ENCODE measurements at regions not wholly inside any gene's neighbourhood (a gene's known extent, or its start where the extent isn't known, plus 50 kb on each side); places are given as distances from the start of the nearest gene placed in this dataset.

DNA sequence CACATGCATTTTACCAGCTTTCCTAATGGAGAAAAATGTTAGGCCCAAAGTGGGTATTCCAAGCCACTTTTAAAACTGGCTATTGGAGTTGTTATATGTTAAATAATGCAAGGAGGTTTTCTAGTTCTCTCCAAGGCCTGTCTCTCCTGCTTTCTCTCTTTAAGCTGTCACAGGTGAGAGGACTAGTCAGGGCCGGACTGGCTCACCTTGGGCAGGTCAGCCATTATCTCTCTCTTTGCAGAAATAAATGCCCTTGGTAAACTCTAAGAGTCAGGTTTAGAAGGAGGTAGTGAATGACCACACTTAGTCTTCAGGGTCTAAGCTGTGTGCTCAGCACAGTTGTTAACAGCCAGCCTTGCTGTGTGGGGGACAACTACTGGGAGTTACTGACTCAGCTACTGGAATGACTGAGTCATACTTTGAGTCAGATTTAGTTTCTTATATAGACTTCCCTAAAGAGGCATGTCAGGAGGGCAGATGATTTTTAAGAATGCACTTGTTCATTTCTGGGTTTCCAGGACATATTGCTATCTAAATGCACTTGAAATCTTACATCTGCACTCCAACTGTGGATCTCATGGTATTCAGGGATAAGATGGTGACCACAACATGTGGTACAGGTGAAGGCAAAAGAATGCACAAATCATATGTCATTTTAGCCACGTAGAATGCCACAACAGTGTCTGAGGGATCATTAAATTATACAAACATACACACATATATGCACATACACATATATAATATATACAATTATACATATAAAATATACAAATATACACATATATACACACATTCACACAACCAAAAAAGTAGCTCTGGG, 719.4 kb downstream of the EPM2A start:
- Histone ChIP-seq H3K4me3 (ENCODE audit: low read length) (no peak overlapping the region), H3K27me3 (ENCODE audit: insufficient read depth, low read length, poor library complexity, severe bottlenecking) (no peaks in the 10 kb centered on the region), H3K36me3 (ENCODE audit: insufficient read depth, low read length) (no peaks in the 10 kb centered on the region), H3K27ac (ENCODE audit: low read depth, low read length) (no peak overlapping the region), H3K4me1 (ENCODE audit: insufficient read depth, low read length) (no peaks in the 10 kb centered on the region), H3K9me3 (ENCODE audit: low read length) (no peaks in the 10 kb centered on the region)
- Mint-ChIP-seq H3K27ac (no peak overlapping the region), H3K27me3 (no peaks in the 10 kb centered on the region), H3K4me1 (no peaks in the 10 kb centered on the region), H3K36me3 (no peaks in the 10 kb centered on the region), H3K9me3 (no peaks in the 10 kb centered on the region), H3K4me3 (no peak overlapping the region)
- ChIA-PET CTCF (no interaction called here), POLR2A (no interaction called here)
- no peak for DNase-seq

DNA sequence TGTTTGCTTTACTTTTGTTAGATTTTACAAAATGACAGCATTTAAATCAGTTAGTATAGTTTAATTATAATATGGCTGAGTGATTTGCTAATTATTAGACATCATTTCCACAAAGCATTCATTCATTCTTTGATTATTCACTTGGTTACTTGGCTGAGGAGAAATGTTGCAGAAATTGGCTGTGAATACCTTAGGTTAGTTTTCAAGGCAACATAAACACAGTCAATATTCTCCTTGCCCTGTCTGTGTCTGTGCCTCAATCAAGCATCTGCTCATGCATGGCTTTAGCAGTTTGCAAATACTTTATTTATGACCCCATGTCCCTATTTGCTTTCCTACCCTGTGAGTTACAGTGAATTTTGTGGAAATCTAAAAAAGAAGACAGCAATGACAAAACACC, 718.3 kb downstream of the EPM2A start:
- Mint-ChIP-seq H3K4me3 (no peak overlapping the region), H3K27me3 (peaks cover 2 to 4% of the 10 kb centered on the region in 2 donors), H3K4me1 (no peaks in the 10 kb centered on the region), H3K36me3 (no peaks in the 10 kb centered on the region), H3K27ac (no peak overlapping the region), H3K9me3 (no peaks in the 10 kb centered on the region)
- CTCF ChIA-PET: no interaction called here
- no peak overlapping the region for H3K4me3 ChIP-seq (ENCODE audit: low read length)
- no peaks in the 10 kb centered on the region for H3K27me3 ChIP-seq (ENCODE audit: insufficient read depth, low read length, poor library complexity, severe bottlenecking)
- no peak for DNase-seq
- H3K9me3 ChIP-seq (ENCODE audit: low read length): no peaks in the 10 kb centered on the region
- no peaks in the 10 kb centered on the region for H3K36me3 ChIP-seq (ENCODE audit: insufficient read depth, low read length)
- H3K4me1 ChIP-seq (ENCODE audit: insufficient read depth, low read length): no peaks in the 10 kb centered on the region
- no peak overlapping the region for H3K27ac ChIP-seq (ENCODE audit: low read depth, low read length)
- POLR2A ChIA-PET: no interaction called here

DNA sequence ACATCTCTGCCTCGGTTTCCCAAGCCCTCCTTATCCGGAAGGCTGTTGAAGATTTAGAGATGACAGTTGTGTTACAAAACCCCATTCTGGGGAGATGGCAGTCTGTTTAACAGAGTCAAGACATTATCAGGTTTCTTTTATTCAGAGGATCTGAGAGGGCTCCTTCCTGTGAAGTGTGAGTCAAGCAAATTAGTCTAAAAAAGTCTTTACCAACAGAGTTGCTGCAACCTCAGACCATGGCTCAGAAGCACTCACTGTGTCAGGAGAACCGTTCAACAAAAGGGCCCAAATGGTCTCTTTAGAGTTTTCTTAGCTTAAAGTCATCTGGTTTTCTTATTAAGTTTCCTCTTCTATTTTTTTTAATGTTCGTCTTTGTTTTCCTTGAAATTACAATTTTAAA, 717.8 kb downstream of the EPM2A start:
- no peak for DNase-seq
- ChIA-PET POLR2A (no interaction called here), CTCF (no interaction called here)
- Mint-ChIP-seq H3K4me1 (no peaks in the 10 kb centered on the region), H3K4me3 (no peak overlapping the region), H3K36me3 (no peaks in the 10 kb centered on the region), H3K27me3 (peaks cover 4 to 7% of the 10 kb centered on the region in 2 donors), H3K9me3 (no peaks in the 10 kb centered on the region), H3K27ac (no peak overlapping the region)
- Histone ChIP-seq H3K36me3 (ENCODE audit: insufficient read depth, low read length) (no peaks in the 10 kb centered on the region), H3K27me3 (ENCODE audit: insufficient read depth, low read length, poor library complexity, severe bottlenecking) (no peaks in the 10 kb centered on the region), H3K4me3 (ENCODE audit: low read length) (no peak overlapping the region), H3K27ac (ENCODE audit: low read depth, low read length) (no peak overlapping the region), H3K4me1 (ENCODE audit: insufficient read depth, low read length) (no peaks in the 10 kb centered on the region), H3K9me3 (ENCODE audit: low read length) (no peaks in the 10 kb centered on the region)

DNA sequence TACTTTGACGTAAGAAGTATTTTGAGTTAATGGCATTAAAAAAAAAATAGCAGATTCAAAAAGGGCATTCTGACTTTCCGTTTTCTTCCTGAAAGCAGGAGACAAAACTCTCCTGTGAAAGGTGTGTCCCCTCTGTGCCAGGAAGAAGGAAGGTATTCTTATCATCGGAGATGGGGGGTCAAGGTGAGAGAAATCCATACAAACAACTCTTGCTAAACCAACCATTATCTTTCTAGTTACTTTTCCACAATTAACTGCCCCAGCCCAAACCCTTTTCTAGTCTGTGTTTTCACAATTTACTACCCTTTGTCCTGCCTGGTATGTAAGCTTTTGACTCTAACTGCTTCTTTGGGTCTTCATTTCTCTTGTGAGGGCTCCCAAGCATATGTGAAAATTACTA, 717.3 kb downstream of the EPM2A start:
- Mint-ChIP-seq H3K4me3 (no peak overlapping the region), H3K36me3 (no peaks in the 10 kb centered on the region), H3K9me3 (no peaks in the 10 kb centered on the region), H3K27me3 (peaks cover 4 to 12% of the 10 kb centered on the region in 2 donors), H3K27ac (no peak overlapping the region), H3K4me1 (no peaks in the 10 kb centered on the region)
- Histone ChIP-seq H3K4me3 (ENCODE audit: low read length) (no peak overlapping the region), H3K4me1 (ENCODE audit: insufficient read depth, low read length) (no peaks in the 10 kb centered on the region), H3K27ac (ENCODE audit: low read depth, low read length) (no peak overlapping the region), H3K36me3 (ENCODE audit: insufficient read depth, low read length) (no peaks in the 10 kb centered on the region), H3K9me3 (ENCODE audit: low read length) (no peaks in the 10 kb centered on the region), H3K27me3 (ENCODE audit: insufficient read depth, low read length, poor library complexity, severe bottlenecking) (no peaks in the 10 kb centered on the region)
- CTCF ChIA-PET: no interaction called here
- DNase-seq: no peak
- POLR2A ChIA-PET: no interaction called here

DNA sequence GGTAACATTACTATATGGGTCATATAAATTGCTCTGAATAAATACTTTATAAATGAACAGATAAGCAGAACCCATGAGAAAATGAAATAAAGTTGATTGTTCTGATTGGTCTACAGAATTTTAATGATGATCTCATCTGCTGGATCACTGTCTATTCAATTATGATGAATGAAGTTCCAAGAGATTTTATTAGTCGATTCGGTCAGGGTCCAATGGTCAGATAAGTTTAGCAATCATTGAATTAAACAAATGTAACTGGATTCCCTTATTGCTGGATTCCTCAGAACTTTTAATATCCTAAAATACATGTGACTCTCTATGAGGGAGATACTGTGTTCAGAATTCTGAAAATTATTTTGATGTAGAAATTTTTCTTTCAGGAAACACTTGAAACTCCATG, 715.2 kb downstream of the EPM2A start:
- Histone ChIP-seq H3K4me3 (ENCODE audit: low read length) (no peak overlapping the region), H3K27me3 (ENCODE audit: insufficient read depth, low read length, poor library complexity, severe bottlenecking) (no peaks in the 10 kb centered on the region), H3K4me1 (ENCODE audit: insufficient read depth, low read length) (no peaks in the 10 kb centered on the region), H3K36me3 (ENCODE audit: insufficient read depth, low read length) (no peaks in the 10 kb centered on the region), H3K27ac (ENCODE audit: low read depth, low read length) (no peak overlapping the region), H3K9me3 (ENCODE audit: low read length) (no peaks in the 10 kb centered on the region)
- Mint-ChIP-seq H3K9me3 (no peaks in the 10 kb centered on the region), H3K36me3 (no peaks in the 10 kb centered on the region), H3K27me3 (peaks cover 4 to 18% of the 10 kb centered on the region in 2 donors), H3K27ac (no peak overlapping the region), H3K4me3 (no peak overlapping the region), H3K4me1 (no peaks in the 10 kb centered on the region)
- CTCF ChIA-PET: no interaction called here
- POLR2A ChIA-PET: no interaction called here
- DNase-seq: no peak

DNA sequence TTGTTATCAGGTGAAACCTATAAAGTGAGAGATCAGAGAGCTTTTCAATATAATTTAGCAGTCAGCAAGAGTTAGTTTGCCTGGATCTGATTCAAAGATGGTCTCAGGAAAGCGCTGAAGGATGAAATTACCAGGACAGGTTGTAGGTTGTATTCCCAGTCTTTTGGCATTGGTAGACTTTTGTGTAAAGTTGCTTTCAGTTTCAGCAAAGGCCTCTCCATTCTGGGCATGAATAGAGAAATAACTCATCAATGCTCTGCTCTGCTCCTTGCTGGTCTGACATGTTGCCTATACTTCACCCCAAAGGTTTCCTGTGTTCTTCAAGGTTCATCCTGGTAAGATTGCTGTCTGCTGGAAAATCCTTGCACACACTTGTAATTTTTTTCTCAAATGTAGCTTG, 714.8 kb downstream of the EPM2A start:
- POLR2A ChIA-PET: no interaction called here
- H3K36me3 ChIP-seq (ENCODE audit: insufficient read depth, low read length): no peaks in the 10 kb centered on the region
- H3K4me3 ChIP-seq (ENCODE audit: low read length): no peak overlapping the region
- no peaks in the 10 kb centered on the region for H3K36me3 Mint-ChIP-seq
- DNase-seq: no peak
- no peak overlapping the region for H3K27ac ChIP-seq (ENCODE audit: low read depth, low read length)
- peaks cover 4 to 18% of the 10 kb centered on the region in 2 donors for H3K27me3 Mint-ChIP-seq
- no peak overlapping the region for H3K27ac Mint-ChIP-seq
- H3K4me3 Mint-ChIP-seq: no peak overlapping the region
- no peaks in the 10 kb centered on the region for H3K9me3 Mint-ChIP-seq
- no peaks in the 10 kb centered on the region for H3K4me1 ChIP-seq (ENCODE audit: insufficient read depth, low read length)
- H3K4me1 Mint-ChIP-seq: no peaks in the 10 kb centered on the region
- no peaks in the 10 kb centered on the region for H3K9me3 ChIP-seq (ENCODE audit: low read length)
- CTCF ChIA-PET: no interaction called here
- H3K27me3 ChIP-seq (ENCODE audit: insufficient read depth, low read length, poor library complexity, severe bottlenecking): no peaks in the 10 kb centered on the region

DNA sequence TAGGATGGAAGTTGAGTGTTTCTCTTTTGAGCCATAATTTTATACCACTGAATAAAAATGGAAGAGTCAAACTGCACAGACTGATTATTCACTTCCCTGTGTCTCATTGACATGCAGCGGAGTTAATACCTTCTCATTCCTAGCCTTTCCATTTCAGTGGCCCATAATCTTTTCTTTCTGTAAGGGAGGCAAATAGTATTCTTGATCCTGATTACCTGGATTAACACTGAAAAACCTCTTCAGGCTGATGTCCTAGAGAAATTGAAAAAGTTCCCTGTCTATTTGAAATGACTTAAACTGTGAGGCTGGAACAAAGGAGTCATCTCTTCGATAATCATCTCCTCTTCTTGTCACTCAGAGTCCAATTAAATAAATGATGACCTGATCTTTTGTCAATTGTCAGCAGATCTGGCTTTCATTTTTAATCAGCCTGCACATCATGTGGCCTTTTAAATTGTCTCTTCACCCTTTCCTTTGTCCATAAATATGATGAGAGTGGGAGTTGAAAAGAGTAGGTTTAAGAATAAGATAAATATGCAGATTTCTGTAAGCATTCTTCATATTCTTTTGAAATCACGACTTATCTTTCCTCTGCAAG, 713.0 kb downstream of the EPM2A start:
- Mint-ChIP-seq H3K4me3 (no peak overlapping the region), H3K36me3 (no peaks in the 10 kb centered on the region), H3K27me3 (peaks cover 4 to 20% of the 10 kb centered on the region in 2 donors), H3K9me3 (no peaks in the 10 kb centered on the region), H3K27ac (no peak overlapping the region), H3K4me1 (no peaks in the 10 kb centered on the region)
- Histone ChIP-seq H3K36me3 (ENCODE audit: insufficient read depth, low read length) (no peaks in the 10 kb centered on the region), H3K4me1 (ENCODE audit: insufficient read depth, low read length) (no peaks in the 10 kb centered on the region), H3K4me3 (ENCODE audit: low read length) (no peak overlapping the region), H3K27me3 (ENCODE audit: insufficient read depth, low read length, poor library complexity, severe bottlenecking) (no peaks in the 10 kb centered on the region), H3K27ac (ENCODE audit: low read depth, low read length) (no peak overlapping the region), H3K9me3 (ENCODE audit: low read length) (no peaks in the 10 kb centered on the region)
- ChIA-PET POLR2A (no interaction called here), CTCF (no interaction called here)
- DNase-seq: no peak

DNA sequence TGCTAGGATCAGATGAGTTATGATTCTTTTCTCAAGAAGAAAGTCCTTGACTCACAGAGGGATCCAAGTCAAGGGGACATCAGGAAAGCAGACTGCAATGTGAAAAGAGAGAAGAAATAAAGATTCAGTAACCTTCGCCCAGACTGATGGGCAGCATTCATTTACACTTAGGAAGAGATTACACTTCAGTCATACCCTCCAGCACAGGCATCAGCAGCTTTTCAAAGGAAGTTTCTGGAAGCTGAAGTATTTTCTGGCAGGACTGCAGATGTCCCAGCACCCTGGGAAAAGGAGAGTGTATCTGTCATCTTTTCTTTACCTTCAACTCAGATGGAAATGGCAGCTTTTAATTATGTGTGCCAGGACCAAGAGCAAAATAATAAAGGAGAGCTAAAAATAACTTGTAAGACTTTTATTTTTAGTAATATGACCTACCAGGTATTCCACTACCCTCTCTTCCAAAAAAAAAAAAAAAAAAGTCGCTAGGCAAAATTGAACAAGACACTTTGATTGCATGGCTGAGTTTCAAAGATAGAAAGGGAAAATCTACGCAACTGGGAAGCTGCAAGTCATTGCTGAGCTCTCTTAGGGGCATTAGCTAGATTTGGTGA, 712.1 kb downstream of the EPM2A start:
- H3K4me3 Mint-ChIP-seq: no peak overlapping the region
- no peaks in the 10 kb centered on the region for H3K4me1 ChIP-seq (ENCODE audit: insufficient read depth, low read length)
- no peaks in the 10 kb centered on the region for H3K9me3 Mint-ChIP-seq
- ChIA-PET POLR2A (no interaction called here), CTCF (interaction anchor here (0.7 kb wide), 2 partner anchors 15 to 1010 kb away, joined by 3 read pairs; no protein-coding TSS in a partner anchor)
- no peak overlapping the region for H3K4me3 ChIP-seq (ENCODE audit: low read length)
- no peak overlapping the region for H3K27ac Mint-ChIP-seq
- no peaks in the 10 kb centered on the region for H3K27me3 ChIP-seq (ENCODE audit: insufficient read depth, low read length, poor library complexity, severe bottlenecking)
- H3K27me3 Mint-ChIP-seq: peaks cover 4 to 22% of the 10 kb centered on the region in 2 donors
- H3K36me3 ChIP-seq (ENCODE audit: insufficient read depth, low read length): no peaks in the 10 kb centered on the region
- H3K4me1 Mint-ChIP-seq: no peaks in the 10 kb centered on the region
- H3K9me3 ChIP-seq (ENCODE audit: low read length): no peaks in the 10 kb centered on the region
- no peaks in the 10 kb centered on the region for H3K36me3 Mint-ChIP-seq
- H3K27ac ChIP-seq (ENCODE audit: low read depth, low read length): no peak overlapping the region
- DNase-seq: no peak

All from CD8-positive, alpha-beta memory T cell (primary cell).